NCI-H2196 treated with DMSO at 0.1 percent for 48 hours (cell line): ENCODE measurements at regions not wholly inside any gene's neighbourhood (a gene's known extent, or its start where the extent isn't known, plus 50 kb on each side); places are given as distances from the start of the nearest gene placed in this dataset.
A peak's percentile ranks its signal among the peaks of the same experiment; 100 is the strongest.
"Not testable (repeated sequence)": the region's sequence is repeated elsewhere in the genome, so short reads cannot be mapped to it uniquely, and the experiment has no call there.

ENCODE experiments used
- DNase-seq: peaks from one replicate; lab custom pipeline; 2025; ENCODE audit not compliant: unreplicated experiment; lab: John Stamatoyannopoulos, UW

GRCh38 chr4:45502471-45502870 lies 621.4 kb downstream of the GABRG1 start:
- no peak for DNase-seq

DNA sequence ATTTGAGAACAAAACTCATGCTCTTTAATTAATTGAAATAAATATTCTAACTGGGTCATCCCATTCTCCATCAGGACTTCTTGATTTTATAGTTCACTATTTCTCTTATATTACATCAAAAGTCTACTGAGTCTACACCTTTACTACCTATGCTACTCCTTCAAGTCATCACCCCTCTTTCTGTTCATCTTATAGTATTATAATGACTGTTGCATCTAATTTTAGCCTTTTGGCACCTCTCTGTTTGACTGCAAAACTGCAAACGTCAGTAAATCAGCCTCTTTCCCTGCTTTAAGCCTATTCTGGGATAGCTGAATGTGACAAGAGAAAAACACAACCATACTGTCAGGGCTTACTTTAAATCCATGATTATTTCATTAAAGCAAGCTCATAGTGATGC lies 639.1 kb downstream of the GABRG1 start:
- no peak for DNase-seq

GRCh38 chr4:45482346-45482745 lies 641.5 kb downstream of the GABRG1 start:
- no peak for DNase-seq

GRCh38 chr4:45477311-45477733 lies 646.5 kb downstream of the GABRG1 start:
- DNase-seq, result no peak

- no peak for DNase-seq
These were observed 648.3 kb downstream of the GABRG1 start for GRCh38 chr4:45475548-45475947.

- no peak for DNase-seq
These were observed 651.4 kb downstream of the GABRG1 start for GRCh38 chr4:45472490-45472889.

DNA sequence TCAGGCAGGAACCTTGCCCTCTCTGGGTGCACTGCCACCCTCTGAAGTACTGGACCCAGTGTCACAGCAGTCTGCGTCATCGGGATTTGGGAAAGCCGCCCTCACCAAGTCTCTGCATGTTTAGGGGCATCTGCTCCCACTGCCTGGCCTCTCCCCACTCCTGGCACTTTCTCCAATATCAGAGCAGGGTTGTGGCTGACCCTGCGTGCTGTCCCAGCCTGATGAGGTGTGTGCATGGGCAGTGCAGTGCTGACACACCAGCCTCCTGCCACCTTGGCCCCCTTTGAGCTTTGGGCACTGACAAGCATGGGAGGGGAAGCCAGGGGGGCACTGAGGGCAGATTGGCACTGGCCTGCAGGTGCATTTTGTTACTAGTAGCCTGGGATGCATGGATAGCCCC lies 652.5 kb downstream of the GABRG1 start:
- no peak for DNase-seq

DNA sequence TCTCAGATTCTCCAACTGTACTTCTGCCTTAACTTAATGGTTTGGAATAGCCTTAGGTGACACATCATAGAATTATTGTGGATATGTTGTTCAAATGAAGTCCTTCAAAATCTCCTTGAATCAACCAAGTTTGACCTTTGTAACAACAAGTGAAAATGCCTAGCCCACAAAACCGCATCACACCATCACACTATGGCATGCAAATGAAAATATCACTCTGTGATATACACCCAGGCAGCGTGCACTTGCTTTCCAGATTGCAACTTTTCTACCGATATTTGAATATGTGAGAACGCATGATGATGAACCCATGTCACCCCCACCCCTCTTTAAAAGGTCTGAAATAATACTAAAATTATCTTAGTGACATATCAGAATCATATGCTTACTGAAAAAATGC lies 656.7 kb downstream of the GABRG1 start:
- DNase-seq, result no peak

- not testable (repeated sequence) for DNase-seq
These were observed 663.7 kb downstream of the GABRG1 start for GRCh38 chr4:45460157-45460556.

DNA sequence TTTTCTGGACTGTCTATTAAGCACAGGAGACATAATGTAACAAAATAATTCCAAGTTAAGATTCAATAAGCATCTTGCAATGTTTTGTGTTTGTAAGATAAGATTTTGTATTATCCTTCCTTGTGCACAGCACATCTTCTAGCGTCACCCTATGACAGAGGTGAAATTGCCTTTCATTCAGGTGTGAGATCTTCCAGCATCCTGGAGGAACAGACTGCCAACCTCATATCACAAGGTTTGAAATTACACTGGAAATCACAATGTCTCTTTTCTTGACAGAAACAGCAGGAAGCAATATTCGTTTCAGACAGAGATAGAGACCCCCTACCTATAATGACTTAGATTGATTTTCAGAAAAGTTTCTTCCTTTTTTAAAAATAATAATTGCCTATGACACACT lies 668.6 kb downstream of the GABRG1 start:
- DNase-seq, result no peak

DNA sequence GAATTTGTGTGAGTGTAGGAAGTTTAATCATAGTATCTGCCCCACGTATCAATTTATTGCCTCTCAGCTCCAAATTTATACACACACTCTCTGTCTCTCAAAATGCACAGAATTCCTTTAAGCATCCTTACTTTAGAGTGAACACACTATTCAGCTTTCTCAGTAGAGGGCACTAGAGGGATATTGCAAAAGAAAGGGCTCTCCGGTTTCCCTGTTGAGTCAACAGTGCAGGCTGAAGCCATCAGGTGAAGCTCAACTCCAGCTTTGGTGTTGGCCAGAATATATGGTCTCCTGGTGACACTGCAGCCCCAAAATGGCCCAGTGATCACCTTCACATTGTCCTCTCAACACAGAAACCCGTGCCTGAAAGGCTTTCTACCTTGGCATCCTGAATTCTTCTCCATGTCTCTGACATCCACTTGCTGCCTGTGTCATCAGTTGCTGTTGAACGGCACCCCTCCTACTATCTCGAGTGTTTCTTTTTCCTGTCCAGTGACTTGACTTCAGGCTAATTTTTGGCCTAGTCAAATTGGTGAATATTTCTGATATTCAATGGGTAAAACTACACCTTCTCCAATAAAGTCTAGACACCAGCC lies 670.5 kb downstream of the GABRG1 start:
- DNase-seq, result peak; percentile 23

DNA sequence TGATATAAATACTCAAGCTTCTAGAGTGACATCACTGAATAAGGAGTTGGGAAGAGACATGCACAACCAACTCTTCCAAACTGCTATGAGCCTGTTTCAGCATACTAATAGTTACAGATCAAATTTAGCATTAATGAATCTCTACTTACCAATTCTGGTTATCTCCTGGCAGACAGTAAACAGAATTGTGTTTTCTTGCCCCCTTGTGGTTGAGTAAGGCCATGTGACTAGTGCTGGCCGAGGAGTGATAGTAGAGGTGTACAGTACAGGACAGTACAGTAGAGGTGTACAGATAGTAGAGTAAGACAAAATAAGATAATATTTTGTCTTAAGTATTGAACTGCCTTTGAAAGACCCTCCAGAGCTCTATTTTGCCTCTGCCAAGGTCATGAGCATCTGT lies 681.4 kb downstream of the GABRG1 start:
- DNase-seq, result no peak

GRCh38 chr4:45438047-45438446 lies 685.8 kb downstream of the GABRG1 start:
- no peak for DNase-seq

- DNase-seq, result no peak
These were observed 686.5 kb downstream of the GABRG1 start for GRCh38 chr4:45437381-45437780.

DNA sequence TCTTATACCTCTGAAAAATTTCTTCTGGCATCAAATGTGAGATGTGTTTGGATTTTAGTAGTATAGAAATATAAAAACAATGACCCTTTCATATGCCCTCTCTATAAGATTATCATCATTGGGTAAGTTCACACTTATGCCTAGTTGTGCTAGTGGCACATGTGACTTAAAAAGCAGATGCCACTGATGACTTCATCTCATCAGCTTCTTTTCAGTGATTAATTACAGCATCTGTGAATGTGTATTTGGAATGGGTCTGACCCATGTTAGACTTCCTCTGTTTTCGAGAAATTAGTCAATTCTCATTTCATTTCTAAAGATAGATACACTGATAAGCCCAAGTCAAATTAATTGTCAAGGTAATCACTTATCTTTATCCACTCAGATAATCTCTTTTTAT lies 698.7 kb downstream of the GABRG1 start:
- no peak for DNase-seq

DNA sequence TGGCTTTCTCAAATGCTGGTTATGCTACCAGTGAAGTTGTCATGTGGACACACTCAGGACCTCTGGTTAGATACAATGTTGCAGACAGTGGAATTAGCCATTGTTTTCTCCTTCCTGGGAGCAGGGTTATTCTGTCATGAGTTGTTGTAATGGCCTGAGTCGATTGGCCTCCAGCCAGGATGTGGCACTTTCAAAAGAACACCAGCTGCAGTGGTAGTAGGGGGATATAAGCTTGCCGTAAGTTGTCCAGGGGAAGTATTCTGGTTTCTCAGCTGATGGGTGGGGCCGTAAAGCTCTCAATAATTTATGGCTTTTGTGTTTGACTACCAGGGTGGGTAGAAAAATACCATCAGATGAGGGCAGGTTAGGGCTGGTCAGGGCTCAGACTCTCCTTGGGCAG lies 697.5 kb upstream of the GNPDA2 start:
- DNase-seq, result no peak

- DNase-seq, result not testable (repeated sequence)
These were observed 693.8 kb upstream of the GNPDA2 start for GRCh38 chr4:45420091-45420674.

DNA sequence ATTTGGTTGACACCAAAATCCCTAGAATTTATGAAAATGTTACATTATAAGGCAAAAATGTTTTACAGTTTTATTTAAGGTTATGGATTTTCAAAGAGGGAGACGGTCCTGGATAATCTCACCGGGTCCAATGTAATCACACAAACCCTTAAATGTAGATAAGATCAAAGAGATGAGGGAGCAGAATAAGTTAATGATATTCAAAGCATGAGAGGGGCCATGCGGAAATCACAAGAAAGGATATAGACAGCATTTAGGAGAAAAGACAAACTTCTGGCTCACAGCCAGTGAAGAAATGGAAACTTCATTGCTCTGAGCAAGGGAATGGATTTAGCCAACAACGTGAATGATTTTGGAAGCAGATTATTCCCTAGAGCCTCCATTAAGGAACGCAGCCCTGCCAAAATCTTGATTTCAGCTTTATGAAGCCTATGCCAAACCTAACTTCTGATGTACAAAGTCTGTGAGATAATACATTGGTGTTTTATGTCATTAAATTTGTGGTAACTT lies 684.4 kb upstream of the GNPDA2 start:
- no peak for DNase-seq

DNA sequence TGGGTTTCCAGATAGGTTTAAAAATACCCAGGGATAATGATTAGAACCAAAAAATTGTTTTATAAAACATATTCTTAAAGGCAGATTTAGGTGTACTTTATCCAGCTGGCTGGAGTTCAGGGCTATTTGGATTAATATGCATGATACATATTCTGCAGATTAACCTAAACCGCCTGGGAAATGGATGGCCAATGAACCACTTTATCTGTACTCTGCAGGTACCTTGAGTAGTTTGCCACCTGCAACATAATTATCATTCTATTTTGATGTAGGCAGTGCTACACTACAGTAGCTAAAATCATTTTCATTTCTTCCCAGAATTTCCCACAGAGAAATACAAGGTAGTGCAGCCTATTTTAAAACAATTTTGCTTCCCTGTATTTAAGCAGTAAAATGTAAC lies 683.2 kb upstream of the GNPDA2 start:
- no peak for DNase-seq

DNA sequence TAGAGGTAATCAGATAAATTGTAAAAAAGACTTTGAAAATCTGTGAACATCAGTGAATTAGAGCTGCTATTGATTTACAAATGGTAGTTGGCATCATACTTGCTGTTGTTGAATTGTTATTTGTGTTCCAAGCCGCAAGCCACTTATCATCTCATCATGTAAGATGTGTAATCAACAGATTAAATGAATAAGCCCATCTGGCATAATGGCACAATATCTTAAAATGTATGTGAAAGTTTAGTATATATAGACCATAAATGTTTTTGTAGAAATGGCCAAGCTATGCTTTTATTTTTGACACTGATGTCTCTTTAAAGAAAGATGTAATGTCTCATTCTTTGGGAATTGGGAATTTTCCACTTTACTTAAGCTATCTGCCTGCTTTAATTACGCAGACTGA lies 682.6 kb upstream of the GNPDA2 start:
- no peak for DNase-seq

DNA sequence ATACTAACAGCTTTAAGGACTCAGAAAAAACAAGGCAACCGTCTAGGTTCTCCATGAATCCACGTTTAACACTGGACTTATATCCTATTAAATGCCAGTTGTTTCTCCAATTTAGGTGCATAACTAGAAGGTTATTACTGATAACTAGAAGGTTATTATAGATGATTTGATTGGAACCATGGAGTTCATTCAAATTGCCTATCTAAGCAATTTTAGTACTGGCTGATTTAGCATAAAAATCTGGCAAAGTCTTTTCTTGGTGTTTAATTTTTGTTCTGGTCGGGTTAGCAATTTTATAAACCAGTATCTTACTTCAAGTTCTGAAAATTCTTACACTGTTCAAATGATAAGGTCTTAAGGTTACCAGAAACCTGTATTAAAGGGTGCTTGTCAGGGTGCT lies 672.8 kb upstream of the GNPDA2 start:
- no peak for DNase-seq

DNA sequence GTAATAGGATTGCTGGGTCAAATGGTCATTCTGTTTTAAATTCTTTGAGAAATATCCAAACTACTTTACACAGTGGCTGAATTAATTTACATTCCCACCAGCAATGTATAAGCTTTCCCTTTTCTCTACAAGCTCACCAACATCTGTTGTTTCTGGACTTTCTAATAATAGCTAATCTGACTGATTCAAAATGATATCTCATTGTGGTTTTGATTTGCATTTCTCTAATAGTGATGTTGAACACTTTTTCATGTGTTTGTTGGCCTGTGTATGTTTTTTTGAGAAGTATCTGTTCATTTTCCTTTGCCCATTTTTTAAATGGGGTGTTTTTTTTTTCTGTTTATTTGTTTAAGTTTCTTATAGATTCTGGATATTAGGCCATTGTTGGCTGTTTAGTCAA lies 659.0 kb upstream of the GNPDA2 start:
- DNase-seq, result no peak

DNA sequence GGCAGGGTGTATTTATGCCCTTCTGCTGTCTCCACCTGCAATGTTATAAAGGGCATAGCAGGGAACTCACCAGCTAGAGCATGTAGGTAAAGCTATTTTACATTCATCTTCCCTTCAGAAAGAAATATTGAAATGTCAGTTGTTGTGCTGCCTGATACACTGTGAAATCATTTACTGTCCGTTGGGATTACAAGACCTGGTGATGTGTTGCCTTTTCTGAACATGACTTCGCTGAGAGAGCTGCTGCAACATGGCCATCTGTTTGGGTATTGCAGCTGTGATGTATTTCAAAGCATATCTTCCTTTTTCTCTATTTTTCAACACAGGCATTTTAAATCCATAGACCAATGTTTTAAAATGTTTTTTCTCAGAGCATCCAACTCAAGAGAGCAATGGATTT lies 644.1 kb upstream of the GNPDA2 start:
- DNase-seq, result no peak
